ENCODE measurements at regions not wholly inside any gene's neighbourhood (a gene's known extent, or its start where the extent isn't known, plus 50 kb on each side); places are given as distances from the start of the nearest gene placed in this dataset.

DNA sequence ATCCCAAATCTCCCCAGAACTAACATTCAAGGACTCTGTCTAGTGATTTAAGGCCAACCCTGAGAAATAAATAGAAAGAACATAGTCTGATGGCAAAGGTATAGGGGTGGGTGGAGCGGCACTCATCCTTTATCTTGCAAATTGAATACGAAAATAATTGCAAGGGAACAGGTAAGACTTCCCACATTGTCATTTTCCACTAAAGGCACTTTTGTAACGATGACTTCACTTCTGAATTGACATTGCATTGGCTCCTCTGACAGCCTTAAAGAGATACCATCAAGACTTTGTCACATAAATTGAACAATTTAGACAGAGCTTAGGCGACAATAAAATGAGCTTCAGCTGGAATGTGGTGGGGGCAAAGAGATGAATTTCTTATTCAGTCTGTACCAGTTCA, 75.3 kb upstream of the PLCL2 start:
- Mint-ChIP-seq H3K4me3 (no peak overlapping the region), H3K9me3 (peaks cover 3% of the 10 kb centered on the region), H3K4me1 (peaks cover 8% of the 10 kb centered on the region), H3K36me3 (ENCODE audit: low read depth) (no peaks in the 10 kb centered on the region), H3K27ac (ENCODE audit: unreplicated experiment) (no peak overlapping the region), H3K27me3 (ENCODE audit: low read depth) (peaks cover 4% of the 10 kb centered on the region)
- no peak for DNase-seq (ENCODE audit: low read depth, low spot score)
- TF ChIP-seq, protein P1, sequence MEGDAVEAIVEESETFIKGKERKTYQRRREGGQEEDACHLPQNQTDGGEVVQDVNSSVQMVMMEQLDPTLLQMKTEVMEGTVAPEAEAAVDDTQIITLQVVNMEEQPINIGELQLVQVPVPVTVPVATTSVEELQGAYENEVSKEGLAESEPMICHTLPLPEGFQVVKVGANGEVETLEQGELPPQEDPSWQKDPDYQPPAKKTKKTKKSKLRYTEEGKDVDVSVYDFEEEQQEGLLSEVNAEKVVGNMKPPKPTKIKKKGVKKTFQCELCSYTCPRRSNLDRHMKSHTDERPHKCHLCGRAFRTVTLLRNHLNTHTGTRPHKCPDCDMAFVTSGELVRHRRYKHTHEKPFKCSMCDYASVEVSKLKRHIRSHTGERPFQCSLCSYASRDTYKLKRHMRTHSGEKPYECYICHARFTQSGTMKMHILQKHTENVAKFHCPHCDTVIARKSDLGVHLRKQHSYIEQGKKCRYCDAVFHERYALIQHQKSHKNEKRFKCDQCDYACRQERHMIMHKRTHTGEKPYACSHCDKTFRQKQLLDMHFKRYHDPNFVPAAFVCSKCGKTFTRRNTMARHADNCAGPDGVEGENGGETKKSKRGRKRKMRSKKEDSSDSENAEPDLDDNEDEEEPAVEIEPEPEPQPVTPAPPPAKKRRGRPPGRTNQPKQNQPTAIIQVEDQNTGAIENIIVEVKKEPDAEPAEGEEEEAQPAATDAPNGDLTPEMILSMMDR (conservative IDR thresholded peaks at IDR 0.05) = no peak

DNA sequence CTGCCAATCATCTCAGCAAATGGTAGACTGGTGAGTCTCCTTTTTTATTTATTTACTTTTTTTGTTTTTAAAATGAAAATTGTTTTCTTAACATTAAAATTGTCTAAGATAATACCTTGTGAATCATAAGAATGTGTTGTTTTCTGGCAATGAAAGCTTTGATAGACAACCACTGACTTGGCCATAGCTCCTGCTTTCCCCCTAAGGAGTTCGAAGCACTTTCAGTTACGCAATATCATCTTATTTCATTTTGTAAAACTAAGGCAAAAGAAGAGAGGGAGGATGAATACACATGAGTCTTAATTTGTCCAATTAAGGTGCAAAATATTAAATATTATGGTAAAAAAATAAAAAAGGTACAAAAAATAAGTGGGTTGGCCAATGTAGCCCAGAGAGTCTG, 74.8 kb upstream of the PLCL2 start:
- no peak for DNase-seq (ENCODE audit: low read depth, low spot score)
- Mint-ChIP-seq H3K9me3 (peaks cover 4% of the 10 kb centered on the region), H3K4me1 (peaks cover 8% of the 10 kb centered on the region), H3K27ac (ENCODE audit: unreplicated experiment) (no peak overlapping the region), H3K4me3 (no peak overlapping the region), H3K27me3 (ENCODE audit: low read depth) (peaks cover 4% of the 10 kb centered on the region), H3K36me3 (ENCODE audit: low read depth) (no peaks in the 10 kb centered on the region)
- TF ChIP-seq, protein P1 (conservative IDR thresholded peaks at IDR 0.05) = no peak

DNA sequence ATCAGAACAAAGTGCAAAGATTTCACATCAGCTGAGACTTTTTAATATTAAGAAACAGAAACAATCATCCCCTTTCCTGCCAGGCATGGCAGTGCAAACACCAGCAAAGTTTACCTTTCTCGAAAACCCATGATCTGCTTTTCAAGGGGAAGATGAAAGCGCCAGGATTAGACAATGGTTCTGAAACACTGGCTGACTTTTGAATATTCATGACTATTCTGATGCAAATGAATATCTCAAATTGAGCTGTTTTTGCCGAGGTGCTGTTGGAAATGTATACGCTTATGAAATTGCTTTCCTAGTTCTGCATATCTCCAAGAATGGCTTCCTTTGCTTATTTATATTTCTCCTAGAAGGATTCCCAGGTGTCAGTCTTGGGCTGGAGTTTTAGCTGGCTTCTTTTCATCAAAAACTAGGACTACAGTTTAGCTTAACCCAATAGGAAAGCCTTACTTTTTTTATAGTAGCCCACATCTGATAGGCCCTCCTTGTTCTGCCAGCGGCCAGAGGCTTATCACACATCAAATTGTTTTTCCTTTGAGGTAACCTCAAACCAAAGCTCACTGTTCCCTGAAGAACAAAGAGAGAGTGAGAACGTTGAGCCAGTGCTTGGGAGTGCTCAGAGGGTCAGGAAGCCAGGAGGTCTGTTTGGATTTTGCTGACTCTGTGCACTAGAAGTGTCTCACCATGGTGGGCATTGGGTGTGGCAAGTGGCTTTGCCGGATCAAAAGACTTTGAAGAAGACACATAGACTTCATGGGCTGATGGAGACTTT, 74.0 kb upstream of the PLCL2 start:
- H3K27ac Mint-ChIP-seq (ENCODE audit: unreplicated experiment) = no peak overlapping the region
- H3K4me3 Mint-ChIP-seq = no peak overlapping the region
- H3K27me3 Mint-ChIP-seq (ENCODE audit: low read depth) = peaks cover 4% of the 10 kb centered on the region
- TF ChIP-seq, protein P1 (conservative IDR thresholded peaks at IDR 0.05) = no peak
- H3K4me1 Mint-ChIP-seq = peaks cover 8% of the 10 kb centered on the region
- no peak for DNase-seq (ENCODE audit: low read depth, low spot score)
- H3K9me3 Mint-ChIP-seq = peaks cover 4% of the 10 kb centered on the region
- H3K36me3 Mint-ChIP-seq (ENCODE audit: low read depth) = no peaks in the 10 kb centered on the region

DNA sequence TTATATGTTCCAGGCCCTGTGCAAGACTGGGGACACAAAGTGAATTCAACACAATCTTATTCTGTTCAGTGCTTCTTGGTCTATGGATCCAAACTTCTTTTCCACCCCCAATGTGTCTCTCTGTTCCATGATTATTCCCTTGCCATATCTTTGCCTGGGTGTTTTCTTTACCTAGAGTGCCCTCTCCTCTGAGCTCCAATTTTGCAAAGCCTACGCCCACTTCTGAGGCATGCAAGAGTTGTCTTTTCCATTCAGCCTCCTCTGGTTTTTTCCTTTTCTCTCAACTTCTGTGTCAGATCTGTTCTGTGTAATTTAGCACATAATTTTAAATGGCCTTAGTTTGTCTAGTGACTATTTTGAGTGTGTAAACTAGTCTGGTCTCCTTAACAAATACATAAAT, 72.8 kb upstream of the PLCL2 start:
- H3K4me3 Mint-ChIP-seq = no peak overlapping the region
- no peaks in the 10 kb centered on the region for H3K36me3 Mint-ChIP-seq (ENCODE audit: low read depth)
- no peak overlapping the region for H3K27ac Mint-ChIP-seq (ENCODE audit: unreplicated experiment)
- H3K4me1 Mint-ChIP-seq = peaks cover 8% of the 10 kb centered on the region
- H3K9me3 Mint-ChIP-seq = peaks cover 4% of the 10 kb centered on the region
- peaks cover 4% of the 10 kb centered on the region for H3K27me3 Mint-ChIP-seq (ENCODE audit: low read depth)
- no peak for DNase-seq (ENCODE audit: low read depth, low spot score)
- TF ChIP-seq, protein P1 (conservative IDR thresholded peaks at IDR 0.05) = no peak

DNA sequence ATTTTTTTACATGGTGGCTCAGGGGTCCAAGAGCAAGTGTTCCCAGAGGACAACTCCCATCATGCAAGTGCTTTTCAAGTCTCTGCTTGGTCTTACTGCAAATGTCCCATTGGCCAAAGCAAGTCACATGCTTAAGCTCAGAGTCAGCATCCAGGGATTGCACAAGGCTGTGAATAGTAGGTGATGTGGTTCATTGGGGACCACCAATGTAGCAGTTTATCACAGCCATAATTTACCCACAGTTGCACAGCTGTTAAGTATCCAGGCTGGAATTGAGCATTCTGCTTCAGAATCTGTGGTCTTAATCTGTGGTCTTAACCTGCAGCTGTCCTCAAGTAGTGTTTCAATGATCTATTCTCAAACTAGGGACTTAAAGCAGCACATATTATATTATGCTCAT, 71.4 kb upstream of the PLCL2 start:
- Mint-ChIP-seq H3K27me3 (ENCODE audit: low read depth) (no peaks in the 10 kb centered on the region), H3K4me1 (peaks cover 8% of the 10 kb centered on the region), H3K4me3 (no peak overlapping the region), H3K36me3 (ENCODE audit: low read depth) (no peaks in the 10 kb centered on the region), H3K9me3 (peaks cover 4% of the 10 kb centered on the region), H3K27ac (ENCODE audit: unreplicated experiment) (no peak overlapping the region)
- TF ChIP-seq, protein P1 (conservative IDR thresholded peaks at IDR 0.05) = no peak
- DNase-seq (ENCODE audit: low read depth, low spot score) = no peak

All from neural crest cell (in vitro differentiated cells).